ENCODE measurements at regions not wholly inside any gene's neighbourhood (a gene's known extent, or its start where the extent isn't known, plus 50 kb on each side); places are given as distances from the start of the nearest gene placed in this dataset.
A peak's percentile ranks its signal among the peaks of the same experiment; 100 is the strongest.

- no peaks in the 10 kb centered on the region for H3K9me3 ChIP-seq (replicated peaks; ENCODE audit: control insufficient read depth, insufficient read depth, low read depth, low read length)
- H3K4me3 ChIP-seq, result no peak overlapping the region
- ChIA-PET CTCF (ENCODE audit: low intra/inter-chr PET ratio) (no interaction called here), POLR2A (no interaction called here)
- no TSS peak for BruUV-seq (replicated peaks)
- DNase-seq (ENCODE audit: extremely low read depth in 1 of 4, low spot score in 3 of 4) (no peak), FAIRE-seq (no peak), ATAC-seq (no peak)
- WGBS (ENCODE audit: insufficient coverage, low coverage, missing lambda C conversion rate), result 0% methylated on average over 8 of the region's 8 CpGs
- H2AFZ ChIP-seq (ENCODE audit: low read depth, low read length), result no peak overlapping the region
- no peaks in the 10 kb centered on the region for H3K9me1 ChIP-seq (ENCODE audit: control insufficient read depth, insufficient read depth, low read length)
- no peaks in the 10 kb centered on the region for H3K4me1 ChIP-seq (replicated peaks in 1 of 2; ENCODE audit: control insufficient read depth in 2 of 2, insufficient read depth in 2 of 2, low read length in 2 of 2)
- H3K36me3 ChIP-seq (ENCODE audit: control insufficient read depth, insufficient read depth, low read length), result no peaks in the 10 kb centered on the region
- no peaks in the 10 kb centered on the region; a peak in 1 of 5 replicates for H3K27me3 ChIP-seq (ENCODE audit: control insufficient read depth in 2 of 2, insufficient read depth in 2 of 2, low read length in 2 of 2)
- TF ChIP-seq TFE3 (CRISPR knock-in tag; IDR thresholded peaks at IDR 0.05) (peak; percentile 39), ZNF184 (CRISPR knock-in tag; IDR thresholded peaks at IDR 0.05) (no peak)
- H3K9ac ChIP-seq (ENCODE audit: insufficient read depth in 1 of 2, low read depth in 2 of 2, low read length in 2 of 2), result no peak overlapping the region
- no peaks in the 10 kb centered on the region for H4K20me1 ChIP-seq (replicated peaks; ENCODE audit: control insufficient read depth, insufficient read depth, low read length)
- intact Hi-C loops (cut with micrococcal nuclease) (no loop called here), in situ Hi-C loops (cut with MboI) (no loop called here)
- no peak overlapping the region for H3K27ac ChIP-seq (ENCODE audit: extremely low read depth, low read depth, low read length)
- no peaks in the 10 kb centered on the region for H3K79me2 ChIP-seq (ENCODE audit: control insufficient read depth, insufficient read depth, low read length)
- no peak overlapping the region for H3K4me2 ChIP-seq (ENCODE audit: insufficient read depth, low read length)
Measured at GRCh38 chr2:133936096-133936495, 317.8 kb upstream of the MGAT5 start.

GRCh38 chr2:133936601-133937000, 317.3 kb upstream of the MGAT5 start:
- Histone ChIP-seq H2AFZ (ENCODE audit: low read depth, low read length) (no peak overlapping the region), H4K20me1 (replicated peaks; ENCODE audit: control insufficient read depth, insufficient read depth, low read length) (0 out of 2 replicates have a peak, but pooled peaks cover under 1% of the 10 kb centered on the region), H3K9me1 (ENCODE audit: control insufficient read depth, insufficient read depth, low read length) (no peaks in the 10 kb centered on the region), H3K4me3 (no peak overlapping the region), H3K9ac (ENCODE audit: insufficient read depth in 1 of 2, low read depth in 2 of 2, low read length in 2 of 2) (no peak overlapping the region), H3K79me2 (ENCODE audit: control insufficient read depth, insufficient read depth, low read length) (no peaks in the 10 kb centered on the region), H3K36me3 (ENCODE audit: control insufficient read depth, insufficient read depth, low read length) (no peaks in the 10 kb centered on the region), H3K27ac (ENCODE audit: extremely low read depth, low read depth, low read length) (no peak overlapping the region), H3K27me3 (ENCODE audit: control insufficient read depth in 2 of 2, insufficient read depth in 2 of 2, low read length in 2 of 2) (no peaks in the 10 kb centered on the region; a peak in 1 of 5 replicates), H3K4me1 (replicated peaks in 1 of 2; ENCODE audit: control insufficient read depth in 2 of 2, insufficient read depth in 2 of 2, low read length in 2 of 2) (no peaks in the 10 kb centered on the region), H3K9me3 (replicated peaks; ENCODE audit: control insufficient read depth, insufficient read depth, low read depth, low read length) (no peaks in the 10 kb centered on the region), H3K4me2 (ENCODE audit: insufficient read depth, low read length) (no peak overlapping the region)
- BruUV-seq (replicated peaks), result no TSS peak
- POLR2A ChIA-PET, result no interaction called here
- 0% methylated on average over 4 of the region's 4 CpGs for whole genome bisulfite sequencing (ENCODE audit: insufficient coverage, low coverage, missing lambda C conversion rate)
- intact Hi-C loops (cut with micrococcal nuclease) (no loop called here), in situ Hi-C loops (cut with MboI) (no loop called here)
- no peak for DNase-seq (ENCODE audit: extremely low read depth in 1 of 4, low spot score in 3 of 4)
- CTCF ChIA-PET (ENCODE audit: low intra/inter-chr PET ratio), result no interaction called here
- FAIRE-seq, result no peak
- ATAC-seq, result no peak
- TF ChIP-seq TBP (optimal IDR thresholded peaks at IDR 0.05; ENCODE audit: low read depth, low read length) (no peak), ELK3 (CRISPR knock-in tag; IDR thresholded peaks at IDR 0.05) (no peak), FOXP4 (CRISPR knock-in tag; IDR thresholded peaks at IDR 0.05; ENCODE audit: borderline replicate concordance) (no peak), E2F8 (IDR thresholded peaks at IDR 0.05; ENCODE audit: low read depth, partially characterized antibody) (no peak)
